ENCODE measurements at regions not wholly inside any gene's neighbourhood (a gene's known extent, or its start where the extent isn't known, plus 50 kb on each side); places are given as distances from the start of the nearest gene placed in this dataset.

GRCh38 chr12:67086116-67086515 lies 183.0 kb upstream of the CAND1 start:
- TF ChIP-seq CTCF (IDR thresholded peaks at IDR 0.05) = no peak
- no peak for TF ChIP-seq POLR2A (IDR thresholded peaks at IDR 0.05)

All from testis (tissue), 2 donors.